ENCODE measurements at regions not wholly inside any gene's neighbourhood (a gene's known extent, or its start where the extent isn't known, plus 50 kb on each side); places are given as distances from the start of the nearest gene placed in this dataset.

- H3K4me1 Mint-ChIP-seq, result peaks cover 0 to 4% (median 0%) of the 10 kb centered on the region in 4 donors
- intact Hi-C loops (cut with micrococcal nuclease), result no loop called here
These were observed 129.5 kb downstream of the OAT start for GRCh38 chr10:124288928-124289850.

DNA sequence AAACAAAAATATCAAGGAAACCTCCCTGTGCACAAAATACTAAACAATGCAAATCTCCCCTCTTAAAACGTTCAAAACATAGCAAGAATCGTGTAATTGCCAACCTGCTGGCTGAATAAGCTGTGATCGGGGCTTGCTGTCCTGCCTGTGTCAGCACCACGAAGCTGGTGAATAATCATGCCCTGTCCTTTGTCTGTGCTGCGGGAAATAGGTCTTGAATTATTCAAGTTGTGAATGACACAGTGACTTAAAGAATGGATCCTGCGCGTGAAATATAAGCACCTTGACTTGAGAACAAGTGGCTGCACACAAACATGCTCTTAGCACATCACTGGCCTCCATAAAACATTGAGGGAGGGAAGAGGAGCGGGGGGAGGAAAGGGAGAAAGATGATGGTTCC is 130.2 kb downstream of the OAT start:
- Histone ChIP-seq H3K9me3 (ENCODE audit: control insufficient read depth in 1 of 2, low read length in 2 of 2) (no peaks in the 10 kb centered on the region), H3K27ac (ENCODE audit: low read depth, low read length) (no peak overlapping the region), H3K36me3 (ENCODE audit: insufficient read depth, low read length) (no peaks in the 10 kb centered on the region), H3K4me1 (ENCODE audit: insufficient read depth, low read length) (no peaks in the 10 kb centered on the region), H3K27me3 (ENCODE audit: insufficient read depth, low read length) (no peaks in the 10 kb centered on the region), H3K4me3 (ENCODE audit: low read length in 2 of 2) (no peak overlapping the region)
- intact Hi-C loops (cut with micrococcal nuclease), result no loop called here
- CTCF ChIA-PET (ENCODE audit: partially characterized antibody), result interaction anchor here (0.7 kb wide), 1 partner anchor 100 kb away, joined by 3 read pairs; no protein-coding TSS in a partner anchor
- Mint-ChIP-seq H3K9me3 (no peaks in the 10 kb centered on the region), H3K4me3 (no peak overlapping the region), H3K4me1 (peaks cover 0 to 4% (median 0%) of the 10 kb centered on the region in 4 donors), H3K36me3 (no peaks in the 10 kb centered on the region), H3K27ac (no peak overlapping the region), H3K27me3 (peaks cover 0 to 3% of the 10 kb centered on the region in 2 donors)
- DNase-seq, result no peak
- POLR2A ChIA-PET (ENCODE audit: partially characterized antibody), result no interaction called here

More at GRCh38 chr10:124288928-124289850, 129.5 kb downstream of the OAT start:
- no peaks in the 10 kb centered on the region for H3K9me3 ChIP-seq (ENCODE audit: control insufficient read depth in 1 of 2, low read length in 2 of 2)
- Mint-ChIP-seq H3K4me3 (no peak overlapping the region), H3K27me3 (no peaks in the 10 kb centered on the region), H3K9me3 (no peaks in the 10 kb centered on the region), H3K27ac (no peak overlapping the region), H3K36me3 (no peaks in the 10 kb centered on the region)
- ChIA-PET POLR2A (ENCODE audit: partially characterized antibody) (no interaction called here), CTCF (ENCODE audit: partially characterized antibody) (no interaction called here)
- H3K27ac ChIP-seq (ENCODE audit: low read depth, low read length), result no peak overlapping the region
- H3K4me1 ChIP-seq (ENCODE audit: insufficient read depth, low read length), result no peaks in the 10 kb centered on the region
- no peaks in the 10 kb centered on the region for H3K27me3 ChIP-seq (ENCODE audit: insufficient read depth, low read length)
- no peaks in the 10 kb centered on the region for H3K36me3 ChIP-seq (ENCODE audit: insufficient read depth, low read length)
- no peak overlapping the region for H3K4me3 ChIP-seq (ENCODE audit: low read length in 2 of 2)
- DNase-seq, result no peak

DNA sequence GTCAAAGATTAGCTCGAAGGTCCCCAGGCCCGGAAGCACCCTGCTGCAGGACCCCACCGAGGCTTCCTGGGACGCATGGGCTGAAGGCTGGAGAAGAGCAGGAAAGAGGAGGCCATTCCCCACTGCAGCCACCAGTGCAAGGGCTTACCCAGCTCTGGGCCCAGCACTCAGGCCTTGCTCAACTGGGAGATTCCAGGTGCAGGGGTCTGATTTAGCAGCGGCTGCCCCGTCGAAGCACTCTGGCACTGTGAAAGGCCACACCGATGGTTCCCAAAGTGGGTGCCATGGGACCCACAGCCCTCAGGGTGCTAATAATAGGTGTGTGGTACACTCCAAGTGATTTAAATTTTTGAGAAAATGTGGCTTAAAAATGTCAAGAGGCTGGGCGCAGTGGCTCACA is 130.9 kb downstream of the OAT start:
- H3K9me3 Mint-ChIP-seq, result no peaks in the 10 kb centered on the region
- ChIA-PET POLR2A (ENCODE audit: partially characterized antibody) (no interaction called here), CTCF (ENCODE audit: partially characterized antibody) (interaction anchor here (0.7 kb wide), 1 partner anchor 101 kb away, joined by 3 read pairs; no protein-coding TSS in a partner anchor)
- intact Hi-C loops (cut with micrococcal nuclease), result no loop called here
- peaks cover 0 to 3% of the 10 kb centered on the region in 2 donors for H3K27me3 Mint-ChIP-seq
- H3K4me1 Mint-ChIP-seq, result peaks cover 0 to 4% (median 0%) of the 10 kb centered on the region in 4 donors
- no peaks in the 10 kb centered on the region for H3K27me3 ChIP-seq (ENCODE audit: insufficient read depth, low read length)
- no peaks in the 10 kb centered on the region for H3K4me1 ChIP-seq (ENCODE audit: insufficient read depth, low read length)
- H3K9me3 ChIP-seq (ENCODE audit: control insufficient read depth in 1 of 2, low read length in 2 of 2), result no peaks in the 10 kb centered on the region
- DNase-seq, result no peak
- H3K27ac ChIP-seq (ENCODE audit: low read depth, low read length), result no peak overlapping the region
- no peak overlapping the region for H3K4me3 ChIP-seq (ENCODE audit: low read length in 2 of 2)
- no peaks in the 10 kb centered on the region for H3K36me3 Mint-ChIP-seq
- H3K4me3 Mint-ChIP-seq, result no peak overlapping the region
- no peak overlapping the region for H3K27ac Mint-ChIP-seq
- H3K36me3 ChIP-seq (ENCODE audit: insufficient read depth, low read length), result no peaks in the 10 kb centered on the region

DNA sequence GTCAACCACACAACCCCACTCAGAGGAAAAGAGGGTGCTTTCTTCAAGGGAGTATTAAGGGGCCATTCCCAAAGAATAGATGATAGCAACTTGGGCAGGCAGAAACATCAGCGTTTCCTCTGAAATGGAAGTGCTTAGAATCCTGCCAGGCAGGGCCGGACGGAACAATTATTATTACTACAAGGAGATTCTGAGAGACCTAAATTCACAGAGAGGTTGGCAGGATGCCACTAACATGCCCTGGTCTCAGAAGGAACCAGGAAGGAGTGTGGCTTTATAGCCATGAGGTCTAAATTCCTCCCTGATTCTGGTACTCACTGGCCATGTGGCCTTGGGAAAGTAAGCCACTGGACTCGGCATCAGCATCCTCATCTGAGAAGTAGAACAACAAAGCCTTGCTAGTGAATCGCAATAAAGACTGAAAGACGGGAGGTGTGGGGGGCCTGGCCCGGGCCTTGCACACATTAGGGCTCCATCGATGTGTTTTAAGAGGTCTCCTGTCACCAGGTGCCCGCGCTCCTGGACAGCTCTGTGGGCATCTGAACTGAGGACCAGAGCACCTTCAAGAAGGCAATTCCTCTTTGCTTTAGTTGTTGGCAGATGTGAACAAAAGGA is 131.5 kb downstream of the OAT start:
- H3K4me3 Mint-ChIP-seq, result no peak overlapping the region
- H3K27ac ChIP-seq (ENCODE audit: low read depth, low read length), result no peak overlapping the region
- peaks cover 0 to 3% of the 10 kb centered on the region in 2 donors for H3K27me3 Mint-ChIP-seq
- H3K4me1 ChIP-seq (ENCODE audit: insufficient read depth, low read length), result no peaks in the 10 kb centered on the region
- POLR2A ChIA-PET (ENCODE audit: partially characterized antibody), result no interaction called here
- no peaks in the 10 kb centered on the region for H3K36me3 ChIP-seq (ENCODE audit: insufficient read depth, low read length)
- no peak overlapping the region for H3K4me3 ChIP-seq (ENCODE audit: low read length in 2 of 2)
- H3K27me3 ChIP-seq (ENCODE audit: insufficient read depth, low read length), result no peaks in the 10 kb centered on the region
- intact Hi-C loops (cut with micrococcal nuclease), result no loop called here
- H3K36me3 Mint-ChIP-seq, result no peaks in the 10 kb centered on the region
- CTCF ChIA-PET (ENCODE audit: partially characterized antibody), result no interaction called here
- no peaks in the 10 kb centered on the region for H3K9me3 ChIP-seq (ENCODE audit: control insufficient read depth in 1 of 2, low read length in 2 of 2)
- no peak for DNase-seq
- H3K4me1 Mint-ChIP-seq, result peaks cover 0 to 4% (median 0%) of the 10 kb centered on the region in 4 donors
- H3K9me3 Mint-ChIP-seq, result no peaks in the 10 kb centered on the region
- H3K27ac Mint-ChIP-seq, result no peak overlapping the region

- no peaks in the 10 kb centered on the region for H3K36me3 ChIP-seq (ENCODE audit: insufficient read depth, low read length)
- peaks cover 0 to 4% (median 0%) of the 10 kb centered on the region in 4 donors for H3K4me1 Mint-ChIP-seq
- no peak overlapping the region for H3K4me3 ChIP-seq (ENCODE audit: low read length in 2 of 2)
- no peaks in the 10 kb centered on the region for H3K27me3 ChIP-seq (ENCODE audit: insufficient read depth, low read length)
- no peak for DNase-seq
- H3K9me3 ChIP-seq (ENCODE audit: control insufficient read depth in 1 of 2, low read length in 2 of 2), result no peaks in the 10 kb centered on the region
- peaks cover 0 to 3% of the 10 kb centered on the region in 2 donors for H3K27me3 Mint-ChIP-seq
- no peak overlapping the region for H3K4me3 Mint-ChIP-seq
- H3K27ac Mint-ChIP-seq, result peak overlapping the region in 1 of 7 donors; percentile 25
- no peaks in the 10 kb centered on the region for H3K4me1 ChIP-seq (ENCODE audit: insufficient read depth, low read length)
- H3K9me3 Mint-ChIP-seq, result no peaks in the 10 kb centered on the region
- POLR2A ChIA-PET (ENCODE audit: partially characterized antibody), result no interaction called here
- intact Hi-C loops (cut with micrococcal nuclease), result no loop called here
- CTCF ChIA-PET (ENCODE audit: partially characterized antibody), result no interaction called here
- no peaks in the 10 kb centered on the region for H3K36me3 Mint-ChIP-seq
- no peak overlapping the region for H3K27ac ChIP-seq (ENCODE audit: low read depth, low read length)
These were observed 132.1 kb downstream of the OAT start for GRCh38 chr10:124286621-124287020.

DNA sequence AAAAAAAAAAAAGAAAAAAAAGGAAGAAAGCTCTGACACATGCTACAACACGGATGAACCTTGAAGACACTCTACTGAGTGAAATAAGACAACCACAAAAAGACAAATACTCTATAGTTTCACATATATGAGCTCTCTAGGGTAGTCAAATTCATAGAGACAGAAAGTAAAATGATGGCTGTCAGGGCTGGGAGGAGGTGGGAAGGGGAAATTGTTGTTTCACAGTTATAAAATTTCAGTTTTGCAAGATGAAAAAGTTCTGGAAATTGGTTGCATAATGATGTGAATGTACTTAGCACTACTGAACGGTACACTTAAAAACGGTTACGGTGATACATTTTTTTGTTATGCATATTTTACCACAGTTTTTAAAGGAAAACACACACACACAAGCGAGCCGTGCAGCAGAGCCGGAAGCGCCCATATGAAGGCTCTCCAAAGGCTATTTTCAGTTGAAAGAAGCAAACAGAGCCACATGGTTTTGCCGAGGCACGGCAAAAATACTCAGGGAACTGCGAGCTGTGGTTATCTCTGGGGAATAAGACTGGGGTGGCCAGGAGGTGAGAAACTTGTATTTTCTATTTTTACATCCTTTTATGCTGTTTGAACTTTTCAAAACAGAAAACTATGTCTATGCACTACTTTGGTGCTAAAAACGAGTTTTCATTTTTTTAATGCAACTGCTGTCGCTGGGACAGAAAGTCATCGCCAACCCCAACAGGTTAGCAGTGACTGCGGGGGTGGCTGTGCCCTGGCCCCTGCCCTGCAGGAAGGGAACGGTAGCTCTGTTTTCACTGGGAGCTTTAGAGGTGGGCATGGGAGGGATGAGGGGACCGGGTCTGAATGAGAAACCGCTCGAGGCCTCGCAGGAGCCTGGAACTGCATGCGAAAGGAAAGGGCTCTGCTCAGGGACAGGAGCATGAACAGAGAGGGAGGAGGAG is 132.9 kb downstream of the OAT start:
- Histone ChIP-seq H3K27ac (ENCODE audit: low read depth, low read length) (no peak overlapping the region), H3K4me1 (ENCODE audit: insufficient read depth, low read length) (no peaks in the 10 kb centered on the region), H3K27me3 (ENCODE audit: insufficient read depth, low read length) (no peaks in the 10 kb centered on the region), H3K9me3 (ENCODE audit: control insufficient read depth in 1 of 2, low read length in 2 of 2) (no peaks in the 10 kb centered on the region), H3K36me3 (ENCODE audit: insufficient read depth, low read length) (no peaks in the 10 kb centered on the region), H3K4me3 (ENCODE audit: low read length in 2 of 2) (no peak overlapping the region)
- Mint-ChIP-seq H3K4me3 (peak overlapping the region in 5 of 8 donors; percentile 5 to 48 (median 29)), H3K27me3 (peaks cover 0 to 3% of the 10 kb centered on the region in 2 donors), H3K27ac (no peak overlapping the region), H3K4me1 (peaks cover 0 to 4% (median 0%) of the 10 kb centered on the region in 4 donors), H3K36me3 (no peaks in the 10 kb centered on the region), H3K9me3 (no peaks in the 10 kb centered on the region)
- CTCF ChIA-PET (ENCODE audit: partially characterized antibody), result interaction anchor here (1.1 kb wide), 1 partner anchor 291 kb away, joined by 4 read pairs; no protein-coding TSS in a partner anchor
- POLR2A ChIA-PET (ENCODE audit: partially characterized antibody), result no interaction called here
- intact Hi-C loops (cut with micrococcal nuclease), result no loop called here
- DNase-seq, result no peak

DNA sequence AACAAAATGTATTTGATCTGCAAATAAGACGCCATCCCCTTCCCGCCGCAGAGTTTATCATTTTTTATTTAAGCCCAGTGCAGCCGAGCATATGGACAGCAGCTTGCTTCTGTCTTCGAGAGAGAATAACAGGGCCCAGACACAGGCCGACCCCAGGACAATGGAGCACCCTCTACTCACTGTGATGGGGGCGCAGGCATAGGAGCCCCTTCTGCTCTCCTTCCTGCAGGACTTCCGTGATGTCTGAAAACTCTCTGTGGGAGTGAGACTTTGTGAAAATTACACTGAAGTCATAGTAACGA is 134.8 kb downstream of the OAT start:
- Mint-ChIP-seq H3K27me3 (peaks cover 0 to 3% of the 10 kb centered on the region in 2 donors), H3K4me3 (no peak overlapping the region), H3K36me3 (no peaks in the 10 kb centered on the region), H3K27ac (peak overlapping the region in 1 of 7 donors; percentile 55), H3K4me1 (peaks cover 0 to 4% (median 0%) of the 10 kb centered on the region in 4 donors), H3K9me3 (no peaks in the 10 kb centered on the region)
- H3K27me3 ChIP-seq (ENCODE audit: insufficient read depth, low read length), result no peaks in the 10 kb centered on the region
- no peaks in the 10 kb centered on the region for H3K36me3 ChIP-seq (ENCODE audit: insufficient read depth, low read length)
- no peak overlapping the region for H3K27ac ChIP-seq (ENCODE audit: low read depth, low read length)
- no peak overlapping the region for H3K4me3 ChIP-seq (ENCODE audit: low read length in 2 of 2)
- no peaks in the 10 kb centered on the region for H3K9me3 ChIP-seq (ENCODE audit: control insufficient read depth in 1 of 2, low read length in 2 of 2)
- DNase-seq, result no peak
- ChIA-PET CTCF (ENCODE audit: partially characterized antibody) (no interaction called here), POLR2A (ENCODE audit: partially characterized antibody) (no interaction called here)
- H3K4me1 ChIP-seq (ENCODE audit: insufficient read depth, low read length), result no peaks in the 10 kb centered on the region
- intact Hi-C loops (cut with micrococcal nuclease), result no loop called here
